Activated CD8-positive, alpha-beta memory T cell treated with anti-CD3 and anti-CD28 coated beads, Interleukin-2, amount 10 ng/mL, durations not matched to agents 7 days and 5 days (primary cell): ENCODE measurements at regions not wholly inside any gene's neighbourhood (a gene's known extent, or its start where the extent isn't known, plus 50 kb on each side); places are given as distances from the start of the nearest gene placed in this dataset.

Source experiments
- ATAC-seq: fragments of 150-1000 bp; cut with Tn5 transposase; one replicate; pipeline ENCODE4 v1.10.0; 2021; ENCODE audit warnings: moderate library complexity
- CTCF ChIA-PET: fragments of 350-600 bp; sonication (Branson Sonifier 250); formaldehyde crosslinking; loops from one replicate; lab custom pipeline; 2021; ENCODE audit warnings: antibody characterized with exemption; lab: Charles Lee
- DNase-seq: peaks from one replicate; pipeline ENCODE4 v3.0.0-alpha.2; 2020
- H3K27ac Mint-ChIP-seq: one replicate; pipeline ENCODE4 v1.8.0; 2021; ENCODE audit warnings: mild to moderate bottlenecking, mixed read lengths
- H3K27me3 Mint-ChIP-seq: one replicate; pipeline ENCODE4 v1.8.0; 2021; ENCODE audit warnings: mixed read lengths
- H3K36me3 Mint-ChIP-seq: one replicate; pipeline ENCODE4 v1.8.0; 2021; ENCODE audit warnings: mild to moderate bottlenecking, mixed read lengths
- H3K4me1 Mint-ChIP-seq: one replicate; pipeline ENCODE4 v1.8.0; 2021; ENCODE audit warnings: mixed read lengths
- H3K4me3 Mint-ChIP-seq: one replicate; pipeline ENCODE4 v1.8.0; 2021; ENCODE audit warnings: mild to moderate bottlenecking, moderate library complexity, mixed read lengths
- H3K9me3 Mint-ChIP-seq: one replicate; pipeline ENCODE4 v1.8.0; 2022; ENCODE audit warnings: low read depth, mixed read lengths

- DNase-seq (no peak), ATAC-seq (no peak)
- no peaks in the 10 kb centered on the region for H3K4me1 Mint-ChIP-seq
- H3K36me3 Mint-ChIP-seq = no peaks in the 10 kb centered on the region
- no peaks in the 10 kb centered on the region for H3K9me3 Mint-ChIP-seq
- CTCF ChIA-PET = interaction anchor here (0.6 kb wide), 1 partner anchor 17 kb away, joined by 3 read pairs; no protein-coding TSS in a partner anchor
- no peak overlapping the region for H3K4me3 Mint-ChIP-seq
- no peak overlapping the region for H3K27ac Mint-ChIP-seq
- H3K27me3 Mint-ChIP-seq = no peaks in the 10 kb centered on the region
Observed at GRCh38 chr12:82057770-82058169, 298.6 kb upstream of the PPFIA2 start.

DNA sequence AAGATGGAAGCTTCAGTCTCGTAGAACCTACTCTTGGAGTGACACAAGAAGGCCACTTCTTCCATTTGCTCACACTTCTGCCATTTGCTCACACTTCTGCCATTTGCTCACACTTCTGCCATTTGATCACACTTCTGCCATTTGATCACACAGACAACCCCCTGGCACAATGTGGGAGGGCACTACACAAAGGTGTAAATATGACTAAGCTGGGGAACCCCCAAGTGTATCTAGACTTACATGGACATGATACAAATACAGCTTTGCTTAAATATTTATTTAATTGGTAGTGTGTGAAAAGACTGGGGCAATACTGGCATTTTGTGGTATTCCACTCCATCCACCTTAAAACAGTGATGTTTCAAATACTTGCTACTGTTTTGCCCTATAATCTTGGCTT is 296.2 kb upstream of the PPFIA2 start:
- H3K36me3 Mint-ChIP-seq = no peaks in the 10 kb centered on the region
- no peaks in the 10 kb centered on the region for H3K4me1 Mint-ChIP-seq
- H3K27ac Mint-ChIP-seq = no peak overlapping the region
- DNase-seq (no peak), ATAC-seq (no peak)
- no peaks in the 10 kb centered on the region for H3K27me3 Mint-ChIP-seq
- peaks cover 2% of the 10 kb centered on the region for H3K9me3 Mint-ChIP-seq
- CTCF ChIA-PET = no interaction called here
- no peak overlapping the region for H3K4me3 Mint-ChIP-seq

- DNase-seq = no peak
- no peaks in the 10 kb centered on the region for H3K36me3 Mint-ChIP-seq
- CTCF ChIA-PET = no interaction called here
- no peaks in the 10 kb centered on the region for H3K4me1 Mint-ChIP-seq
- peaks cover 7% of the 10 kb centered on the region for H3K9me3 Mint-ChIP-seq
- no peak for ATAC-seq
- no peak overlapping the region for H3K4me3 Mint-ChIP-seq
- H3K27me3 Mint-ChIP-seq = no peaks in the 10 kb centered on the region
- no peak overlapping the region for H3K27ac Mint-ChIP-seq
Observed at GRCh38 chr12:82054566-82054965, 295.4 kb upstream of the PPFIA2 start.

GRCh38 chr12:82047446-82047845 is 288.3 kb upstream of the PPFIA2 start:
- H3K4me3 Mint-ChIP-seq = no peak overlapping the region
- peaks cover 7% of the 10 kb centered on the region for H3K9me3 Mint-ChIP-seq
- CTCF ChIA-PET = no interaction called here
- no peaks in the 10 kb centered on the region for H3K27me3 Mint-ChIP-seq
- no peak for ATAC-seq
- DNase-seq = no peak
- no peaks in the 10 kb centered on the region for H3K36me3 Mint-ChIP-seq
- no peaks in the 10 kb centered on the region for H3K4me1 Mint-ChIP-seq
- H3K27ac Mint-ChIP-seq = no peak overlapping the region

DNA sequence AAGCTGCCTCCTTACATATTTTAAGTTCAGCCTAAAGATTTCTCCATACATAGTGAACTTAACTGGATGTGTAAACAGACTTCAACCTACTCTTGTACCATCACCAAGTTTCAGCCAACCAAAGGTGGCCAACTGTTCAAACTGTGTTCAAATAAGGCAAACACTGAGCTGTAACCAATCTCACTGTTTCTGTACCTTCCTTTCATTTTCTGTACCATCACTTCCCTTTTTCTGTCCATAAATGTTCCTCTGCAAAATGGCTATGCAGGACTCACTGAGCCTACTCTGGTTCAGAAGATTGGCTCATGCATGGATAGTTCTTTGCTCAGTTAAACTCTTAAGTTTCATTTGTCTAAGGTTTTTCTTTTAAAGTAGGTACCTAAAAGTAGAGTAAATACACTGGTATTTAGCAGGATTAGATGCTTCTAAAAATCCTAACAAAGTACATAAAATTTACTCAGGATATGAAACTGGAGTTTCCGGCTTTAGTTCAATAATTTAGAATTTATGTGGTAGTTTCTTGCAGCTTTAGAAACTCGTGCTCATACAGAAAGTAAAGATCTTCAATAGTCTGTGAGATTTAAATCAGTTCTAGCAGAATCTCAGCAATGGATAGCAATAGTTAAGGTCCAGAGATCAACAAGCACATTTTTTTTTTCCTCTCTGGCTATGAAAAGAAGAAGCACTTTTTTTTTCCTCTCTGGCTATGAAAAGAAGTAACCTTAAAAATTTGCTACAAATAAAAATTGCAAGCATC is 282.0 kb upstream of the PPFIA2 start:
- Mint-ChIP-seq H3K27ac (no peak overlapping the region), H3K27me3 (no peaks in the 10 kb centered on the region), H3K4me1 (no peaks in the 10 kb centered on the region), H3K36me3 (no peaks in the 10 kb centered on the region), H3K9me3 (peaks cover 2% of the 10 kb centered on the region), H3K4me3 (no peak overlapping the region)
- DNase-seq = no peak
- CTCF ChIA-PET = no interaction called here
- ATAC-seq = no peak

GRCh38 chr12:82034769-82035168 is 275.6 kb upstream of the PPFIA2 start:
- ATAC-seq (no peak), DNase-seq (no peak)
- peaks cover 9% of the 10 kb centered on the region for H3K9me3 Mint-ChIP-seq
- CTCF ChIA-PET = no interaction called here
- no peak overlapping the region for H3K4me3 Mint-ChIP-seq
- H3K27ac Mint-ChIP-seq = no peak overlapping the region
- H3K4me1 Mint-ChIP-seq = no peaks in the 10 kb centered on the region
- H3K27me3 Mint-ChIP-seq = no peaks in the 10 kb centered on the region
- no peaks in the 10 kb centered on the region for H3K36me3 Mint-ChIP-seq

DNA sequence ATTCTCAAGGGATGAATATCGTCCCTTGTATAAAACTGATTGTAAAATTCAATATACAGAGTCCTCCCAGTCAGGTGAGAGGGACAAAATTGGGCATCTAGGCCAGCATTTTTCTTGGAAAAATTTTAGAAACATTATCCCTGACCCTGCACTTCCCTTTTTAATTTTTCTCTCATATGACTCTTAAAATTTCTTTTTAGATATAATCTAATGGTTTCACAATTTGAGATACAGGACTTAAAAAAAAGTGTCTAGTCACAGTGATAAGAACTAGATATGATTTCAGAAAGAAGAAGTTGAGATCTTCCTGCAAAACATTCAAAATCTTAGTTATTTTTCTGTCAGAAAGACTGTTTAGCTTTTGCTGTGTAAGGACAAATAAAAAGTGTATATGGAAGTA is 270.8 kb upstream of the PPFIA2 start:
- ATAC-seq = no peak
- Mint-ChIP-seq H3K4me1 (no peaks in the 10 kb centered on the region), H3K36me3 (no peaks in the 10 kb centered on the region), H3K27ac (no peak overlapping the region), H3K27me3 (no peaks in the 10 kb centered on the region), H3K9me3 (peaks cover 7% of the 10 kb centered on the region), H3K4me3 (no peak overlapping the region)
- no peak for DNase-seq
- CTCF ChIA-PET = no interaction called here

GRCh38 chr12:82028772-82029171 is 269.6 kb upstream of the PPFIA2 start:
- ATAC-seq (no peak), DNase-seq (no peak)
- Mint-ChIP-seq H3K36me3 (no peaks in the 10 kb centered on the region), H3K4me3 (no peak overlapping the region), H3K4me1 (no peaks in the 10 kb centered on the region), H3K27ac (no peak overlapping the region), H3K27me3 (no peaks in the 10 kb centered on the region), H3K9me3 (peaks cover 4% of the 10 kb centered on the region)
- CTCF ChIA-PET = no interaction called here

GRCh38 chr12:82027612-82028011 is 268.5 kb upstream of the PPFIA2 start:
- CTCF ChIA-PET = no interaction called here
- peaks cover 2% of the 10 kb centered on the region for H3K9me3 Mint-ChIP-seq
- no peak overlapping the region for H3K4me3 Mint-ChIP-seq
- no peaks in the 10 kb centered on the region for H3K4me1 Mint-ChIP-seq
- no peak for DNase-seq
- no peaks in the 10 kb centered on the region for H3K27me3 Mint-ChIP-seq
- no peak for ATAC-seq
- no peaks in the 10 kb centered on the region for H3K36me3 Mint-ChIP-seq
- no peak overlapping the region for H3K27ac Mint-ChIP-seq

GRCh38 chr12:82025462-82025861 is 266.3 kb upstream of the PPFIA2 start:
- peaks cover 2% of the 10 kb centered on the region for H3K9me3 Mint-ChIP-seq
- no peaks in the 10 kb centered on the region for H3K27me3 Mint-ChIP-seq
- ATAC-seq (no peak), DNase-seq (no peak)
- H3K27ac Mint-ChIP-seq = no peak overlapping the region
- no peak overlapping the region for H3K4me3 Mint-ChIP-seq
- H3K36me3 Mint-ChIP-seq = no peaks in the 10 kb centered on the region
- no peaks in the 10 kb centered on the region for H3K4me1 Mint-ChIP-seq
- CTCF ChIA-PET = no interaction called here

- peaks cover 9% of the 10 kb centered on the region for H3K9me3 Mint-ChIP-seq
- no peaks in the 10 kb centered on the region for H3K4me1 Mint-ChIP-seq
- H3K27ac Mint-ChIP-seq = no peak overlapping the region
- H3K36me3 Mint-ChIP-seq = no peaks in the 10 kb centered on the region
- CTCF ChIA-PET = no interaction called here
- no peak for DNase-seq
- no peaks in the 10 kb centered on the region for H3K27me3 Mint-ChIP-seq
- H3K4me3 Mint-ChIP-seq = no peak overlapping the region
- no peak for ATAC-seq
Observed at GRCh38 chr12:82019533-82019932, 260.4 kb upstream of the PPFIA2 start.

DNA sequence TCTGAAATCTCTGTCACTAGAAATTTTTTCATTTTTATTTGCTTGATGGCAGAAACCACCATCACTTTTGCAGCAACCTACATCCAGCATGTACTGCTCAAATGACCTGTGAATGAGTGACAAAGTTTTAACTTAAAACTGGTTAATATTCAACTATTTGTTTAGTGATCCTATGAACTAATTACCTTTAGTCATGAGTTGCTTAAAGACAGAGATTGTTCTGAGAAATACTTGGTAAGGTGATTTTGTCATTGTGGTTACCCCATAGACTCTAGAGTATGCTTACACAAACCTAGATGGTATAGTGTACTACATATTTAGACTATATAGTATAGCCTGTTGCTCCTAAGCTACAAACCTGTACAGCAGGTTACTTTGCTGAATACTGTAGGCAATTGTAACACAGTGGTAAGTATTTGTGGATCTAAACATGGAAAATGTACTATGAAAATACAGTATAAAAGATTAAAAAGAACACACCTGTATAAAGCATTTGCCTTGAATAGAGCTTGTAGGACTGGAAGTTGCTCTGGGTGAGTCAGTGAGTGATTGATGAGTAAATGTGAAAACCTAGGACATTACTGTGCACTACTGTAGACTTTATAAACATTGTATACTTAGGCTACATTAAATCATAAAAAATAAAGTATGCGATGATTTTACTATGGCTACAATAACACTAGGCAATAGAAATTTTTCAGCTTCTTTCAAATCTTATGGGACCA is 256.6 kb upstream of the PPFIA2 start:
- Mint-ChIP-seq H3K4me1 (no peaks in the 10 kb centered on the region), H3K4me3 (no peak overlapping the region), H3K9me3 (peaks cover 9% of the 10 kb centered on the region), H3K27me3 (no peaks in the 10 kb centered on the region), H3K36me3 (no peaks in the 10 kb centered on the region), H3K27ac (no peak overlapping the region)
- DNase-seq (no peak), ATAC-seq (no peak)
- CTCF ChIA-PET = no interaction called here

GRCh38 chr12:82012176-82012575 is 253.0 kb upstream of the PPFIA2 start:
- no peak overlapping the region for H3K27ac Mint-ChIP-seq
- CTCF ChIA-PET = no interaction called here
- H3K9me3 Mint-ChIP-seq = peaks cover 8% of the 10 kb centered on the region
- no peak for ATAC-seq
- H3K4me1 Mint-ChIP-seq = no peaks in the 10 kb centered on the region
- no peaks in the 10 kb centered on the region for H3K27me3 Mint-ChIP-seq
- no peak overlapping the region for H3K4me3 Mint-ChIP-seq
- no peaks in the 10 kb centered on the region for H3K36me3 Mint-ChIP-seq
- DNase-seq = no peak

DNA sequence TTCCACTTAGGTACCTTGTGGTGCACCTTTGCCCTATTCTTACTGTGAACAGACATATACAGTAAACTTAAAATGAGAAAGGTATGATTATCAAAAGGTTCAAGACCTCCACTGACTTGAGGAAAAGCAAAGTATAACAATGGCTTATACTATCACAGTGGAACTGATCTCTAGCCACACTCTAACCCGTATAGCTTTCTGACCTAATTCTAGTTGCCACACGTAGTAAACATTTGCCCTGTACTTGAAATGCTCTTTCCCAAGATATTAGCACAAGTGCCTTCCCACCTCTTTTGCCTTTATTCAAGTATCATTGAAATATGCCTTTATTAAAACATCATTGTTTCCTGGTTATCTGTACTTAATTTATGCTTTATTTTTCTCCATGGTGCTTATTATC is 250.4 kb upstream of the PPFIA2 start:
- Mint-ChIP-seq H3K4me1 (no peaks in the 10 kb centered on the region), H3K27me3 (no peaks in the 10 kb centered on the region), H3K27ac (no peak overlapping the region), H3K9me3 (peaks cover 4% of the 10 kb centered on the region), H3K36me3 (no peaks in the 10 kb centered on the region), H3K4me3 (no peak overlapping the region)
- ATAC-seq = no peak
- DNase-seq = no peak
- CTCF ChIA-PET = no interaction called here
